GM12864 (cell line): ENCODE measurements at regions not wholly inside any gene's neighbourhood (a gene's known extent, or its start where the extent isn't known, plus 50 kb on each side); places are given as distances from the start of the nearest gene placed in this dataset.

Source experiments
- DNase-seq: peaks from one replicate; pipeline ENCODE4 v3.0.0-alpha.2; 2011; ENCODE audit warnings: low read depth
- H3K4me3 ChIP-seq: 2 replicates; pipeline ENCODE4 v1.5.1; 2011; ENCODE audit warnings: mild to moderate bottlenecking, low read depth, low read length, control low read depth
- TF ChIP-seq, protein P1 (sequence below): IDR thresholded peaks from 2 replicates; pipeline ENCODE4 v1.5.1; 2011; ENCODE audit warnings: low read depth, mild to moderate bottlenecking, moderate library complexity, low read length, control low read depth, inconsistent platforms; ENCODE audit errors: missing control alignments

DNA sequence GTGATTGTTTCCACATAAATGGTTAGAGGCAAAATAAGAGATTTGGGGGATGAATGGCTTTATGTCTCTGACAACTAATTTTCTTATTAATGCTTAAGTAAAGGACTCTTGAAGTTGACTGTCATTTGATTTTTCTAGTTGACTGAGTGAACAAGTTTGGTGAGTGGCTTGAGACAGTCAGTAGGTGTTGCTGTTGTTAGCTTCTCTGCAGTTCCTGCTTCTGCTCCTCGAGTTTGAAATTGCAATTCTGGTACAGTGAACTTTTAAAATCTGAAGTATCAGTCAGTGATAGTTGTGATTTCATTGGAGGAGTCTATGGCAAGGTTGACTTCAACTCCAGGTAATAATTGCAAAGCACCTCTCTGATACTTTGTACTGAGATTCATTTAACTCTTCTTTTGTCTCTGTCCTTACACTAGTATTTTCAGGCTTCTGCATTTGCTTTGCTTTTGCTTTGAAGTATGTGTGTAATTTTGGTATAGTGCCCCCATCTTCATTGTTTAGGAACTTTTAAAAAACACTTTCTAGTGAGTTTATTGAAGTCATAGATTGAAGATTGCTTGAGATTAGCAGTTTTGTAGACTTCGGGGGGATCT, 415.5 kb downstream of the PCNX1 start:
- peak; percentile 61 for DNase-seq
- peak overlapping the region; percentile 86 for H3K4me3 ChIP-seq
- TF ChIP-seq, protein P1, sequence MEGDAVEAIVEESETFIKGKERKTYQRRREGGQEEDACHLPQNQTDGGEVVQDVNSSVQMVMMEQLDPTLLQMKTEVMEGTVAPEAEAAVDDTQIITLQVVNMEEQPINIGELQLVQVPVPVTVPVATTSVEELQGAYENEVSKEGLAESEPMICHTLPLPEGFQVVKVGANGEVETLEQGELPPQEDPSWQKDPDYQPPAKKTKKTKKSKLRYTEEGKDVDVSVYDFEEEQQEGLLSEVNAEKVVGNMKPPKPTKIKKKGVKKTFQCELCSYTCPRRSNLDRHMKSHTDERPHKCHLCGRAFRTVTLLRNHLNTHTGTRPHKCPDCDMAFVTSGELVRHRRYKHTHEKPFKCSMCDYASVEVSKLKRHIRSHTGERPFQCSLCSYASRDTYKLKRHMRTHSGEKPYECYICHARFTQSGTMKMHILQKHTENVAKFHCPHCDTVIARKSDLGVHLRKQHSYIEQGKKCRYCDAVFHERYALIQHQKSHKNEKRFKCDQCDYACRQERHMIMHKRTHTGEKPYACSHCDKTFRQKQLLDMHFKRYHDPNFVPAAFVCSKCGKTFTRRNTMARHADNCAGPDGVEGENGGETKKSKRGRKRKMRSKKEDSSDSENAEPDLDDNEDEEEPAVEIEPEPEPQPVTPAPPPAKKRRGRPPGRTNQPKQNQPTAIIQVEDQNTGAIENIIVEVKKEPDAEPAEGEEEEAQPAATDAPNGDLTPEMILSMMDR, result peak; percentile 75

DNA sequence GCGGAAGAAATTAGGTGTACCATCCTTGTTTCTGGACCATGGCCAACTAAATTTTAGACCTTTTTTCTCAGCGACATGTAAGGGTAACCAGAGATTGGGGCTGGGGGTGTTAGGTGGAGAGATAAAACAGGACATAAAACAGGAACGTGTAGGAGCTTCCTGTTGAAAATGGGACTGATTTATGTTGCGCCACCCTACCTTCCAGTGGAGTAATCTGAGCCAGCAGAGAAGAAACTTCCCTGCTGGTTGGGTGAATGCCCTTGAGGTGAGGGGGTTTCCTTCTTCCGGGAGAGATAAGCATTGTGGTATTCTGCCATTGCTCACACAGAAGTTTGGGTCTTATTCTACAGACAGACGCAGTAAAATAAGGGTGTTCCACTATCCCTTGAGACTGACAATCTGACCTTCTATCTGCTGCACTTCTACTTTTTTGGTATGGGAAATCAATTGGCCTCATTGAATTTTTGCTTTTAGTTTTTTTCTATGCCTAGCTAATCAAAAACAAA, 417.6 kb downstream of the PCNX1 start:
- peak overlapping the region; percentile 45 for H3K4me3 ChIP-seq
- TF ChIP-seq, protein P1, result no peak
- no peak for DNase-seq

DNA sequence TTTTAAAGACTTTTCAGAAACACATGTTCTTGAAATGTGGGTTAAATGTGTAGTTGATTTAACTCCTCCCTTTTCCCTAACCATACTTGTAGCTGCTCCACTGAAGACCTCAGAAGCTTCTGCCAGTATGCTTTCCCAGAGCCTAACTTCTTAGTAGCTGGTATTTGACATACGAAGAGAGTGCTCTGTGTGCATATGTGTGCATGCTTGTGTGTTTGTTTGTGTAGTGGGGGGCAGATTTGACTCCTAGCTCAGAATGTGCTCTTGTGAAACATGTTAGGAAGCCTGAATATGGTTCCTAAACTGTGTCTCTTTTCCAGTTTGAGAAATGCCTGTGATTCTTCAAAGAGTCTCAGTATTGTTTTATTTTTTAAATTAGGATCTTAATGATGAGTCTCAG, 420.4 kb downstream of the PCNX1 start:
- TF ChIP-seq, protein P1, result no peak
- no peak overlapping the region for H3K4me3 ChIP-seq
- no peak for DNase-seq

DNA sequence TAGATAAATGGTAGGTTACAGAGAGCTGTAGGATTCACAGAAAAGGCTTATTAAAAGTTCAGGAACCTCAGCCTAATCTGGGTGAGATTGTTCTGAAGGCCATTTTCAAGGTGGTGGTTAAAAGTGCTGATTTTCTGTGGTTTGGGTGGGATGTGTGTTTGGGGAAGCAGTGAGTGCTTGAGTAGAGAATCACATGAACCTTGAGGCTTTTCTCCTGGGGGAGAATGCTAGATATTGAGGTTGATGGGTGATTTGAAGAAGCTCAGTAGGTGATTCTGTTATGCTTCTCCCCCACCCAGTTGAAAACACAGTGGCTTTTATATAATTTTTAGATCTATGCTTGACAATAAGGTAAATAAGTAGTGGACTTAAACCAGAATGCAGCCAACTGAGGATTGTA, 420.9 kb downstream of the PCNX1 start:
- TF ChIP-seq, protein P1, result no peak
- DNase-seq, result peak; percentile 64
- no peak overlapping the region for H3K4me3 ChIP-seq

DNA sequence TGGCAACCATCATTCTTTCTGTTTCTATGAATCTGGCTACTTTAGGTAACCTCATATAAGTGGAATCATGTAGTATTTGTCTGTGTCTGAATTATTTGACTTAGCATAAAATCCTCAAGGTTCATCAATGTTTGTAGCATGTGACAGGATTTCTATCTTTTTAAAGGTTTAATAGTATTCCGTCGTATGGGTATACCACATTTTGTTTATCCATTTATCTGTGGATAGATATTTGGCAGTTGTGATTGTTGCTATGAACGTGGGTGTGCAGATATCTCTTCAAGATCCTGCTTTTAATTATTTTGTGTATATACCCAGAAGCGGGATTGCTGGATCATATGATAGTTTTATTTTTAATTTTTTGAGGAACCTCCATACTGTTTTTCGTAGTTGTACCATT, 421.7 kb downstream of the PCNX1 start:
- no peak for DNase-seq
- TF ChIP-seq, protein P1, result no peak
- H3K4me3 ChIP-seq, result no peak overlapping the region

DNA sequence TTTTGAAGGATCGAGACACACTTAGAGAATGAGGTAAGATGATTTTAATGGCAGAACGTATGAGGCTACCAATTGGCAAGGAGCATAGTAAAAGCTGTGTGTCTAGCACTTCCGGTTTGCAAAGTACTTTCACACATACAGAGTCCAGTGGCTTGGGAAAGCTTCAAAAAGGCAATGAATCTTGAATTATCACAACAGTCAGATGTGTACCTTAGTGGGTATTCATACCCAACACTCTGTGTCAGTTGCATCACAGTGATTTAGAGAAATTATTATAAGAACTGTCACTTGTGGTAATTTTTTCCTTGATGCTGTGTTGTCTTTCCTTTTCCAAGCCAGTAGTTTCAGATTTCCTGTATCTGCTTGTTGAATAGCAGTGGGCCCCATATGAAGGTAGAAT, 424.1 kb downstream of the PCNX1 start:
- TF ChIP-seq, protein P1, result no peak
- H3K4me3 ChIP-seq, result no peak overlapping the region
- DNase-seq, result no peak

DNA sequence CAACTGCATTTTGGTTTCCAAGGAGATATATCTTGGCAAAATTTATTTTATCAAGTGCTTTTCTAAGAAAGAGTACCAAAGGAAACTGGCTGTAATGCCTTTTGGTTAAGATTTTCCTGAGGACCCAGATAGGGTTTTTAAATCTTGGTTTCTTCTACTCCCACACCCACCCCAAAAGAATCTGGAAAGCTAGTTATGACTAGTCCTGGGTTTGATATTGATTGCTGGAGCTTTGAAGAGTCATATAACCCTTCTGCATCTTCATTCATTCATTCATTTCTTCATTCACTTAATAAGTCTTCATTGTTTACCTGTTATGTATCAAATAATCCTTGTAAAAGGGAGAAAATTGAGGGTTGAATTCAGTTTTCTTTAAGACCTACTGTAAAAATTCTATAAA, 425.2 kb downstream of the PCNX1 start:
- DNase-seq, result no peak
- no peak overlapping the region for H3K4me3 ChIP-seq
- TF ChIP-seq, protein P1, result no peak
